ENCODE measurements at regions not wholly inside any gene's neighbourhood (a gene's known extent, or its start where the extent isn't known, plus 50 kb on each side); places are given as distances from the start of the nearest gene placed in this dataset.

- H3K36me3 ChIP-seq (ENCODE audit: control insufficient read depth in 2 of 3, insufficient read depth in 3 of 3, low read length in 3 of 3) = no peaks in the 10 kb centered on the region
- DNase-seq = no peak
- no peak overlapping the region for H3K4me3 ChIP-seq (ENCODE audit: low read length in 3 of 3)
- intact Hi-C loops (cut with DNase I) = no loop called here
- H3K9me3 ChIP-seq (ENCODE audit: control insufficient read depth in 2 of 3, insufficient read depth in 1 of 3, low read length in 3 of 3) = no peaks in the 10 kb centered on the region
- no peak overlapping the region for H3K9ac ChIP-seq (ENCODE audit: low read length in 3 of 3)
- no peaks in the 10 kb centered on the region for H3K27me3 ChIP-seq (ENCODE audit: control insufficient read depth, insufficient read depth, low read length)
- no peak overlapping the region for H3K27ac ChIP-seq (ENCODE audit: low read depth in 2 of 2, low read length in 2 of 2)
- no peaks in the 10 kb centered on the region for H3K4me1 ChIP-seq (ENCODE audit: control insufficient read depth in 2 of 3, insufficient read depth in 2 of 3, low read depth in 1 of 3, low read length in 3 of 3)
- TF ChIP-seq, protein P1, sequence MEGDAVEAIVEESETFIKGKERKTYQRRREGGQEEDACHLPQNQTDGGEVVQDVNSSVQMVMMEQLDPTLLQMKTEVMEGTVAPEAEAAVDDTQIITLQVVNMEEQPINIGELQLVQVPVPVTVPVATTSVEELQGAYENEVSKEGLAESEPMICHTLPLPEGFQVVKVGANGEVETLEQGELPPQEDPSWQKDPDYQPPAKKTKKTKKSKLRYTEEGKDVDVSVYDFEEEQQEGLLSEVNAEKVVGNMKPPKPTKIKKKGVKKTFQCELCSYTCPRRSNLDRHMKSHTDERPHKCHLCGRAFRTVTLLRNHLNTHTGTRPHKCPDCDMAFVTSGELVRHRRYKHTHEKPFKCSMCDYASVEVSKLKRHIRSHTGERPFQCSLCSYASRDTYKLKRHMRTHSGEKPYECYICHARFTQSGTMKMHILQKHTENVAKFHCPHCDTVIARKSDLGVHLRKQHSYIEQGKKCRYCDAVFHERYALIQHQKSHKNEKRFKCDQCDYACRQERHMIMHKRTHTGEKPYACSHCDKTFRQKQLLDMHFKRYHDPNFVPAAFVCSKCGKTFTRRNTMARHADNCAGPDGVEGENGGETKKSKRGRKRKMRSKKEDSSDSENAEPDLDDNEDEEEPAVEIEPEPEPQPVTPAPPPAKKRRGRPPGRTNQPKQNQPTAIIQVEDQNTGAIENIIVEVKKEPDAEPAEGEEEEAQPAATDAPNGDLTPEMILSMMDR (IDR thresholded peaks at IDR 0.05; ENCODE audit: borderline replicate concordance, extremely low read depth, insufficient read depth) = no peak
- FAIRE-seq = no peak
Observed at GRCh38 chr2:220745682-220746081, 826.4 kb downstream of the EPHA4 start.

GRCh38 chr2:220747736-220748135 is 824.4 kb downstream of the EPHA4 start:
- TF ChIP-seq, protein P1 (IDR thresholded peaks at IDR 0.05; ENCODE audit: borderline replicate concordance, extremely low read depth, insufficient read depth) = no peak
- no peak for DNase-seq
- Histone ChIP-seq H3K27me3 (ENCODE audit: control insufficient read depth, insufficient read depth, low read length) (no peaks in the 10 kb centered on the region), H3K4me3 (ENCODE audit: low read length in 3 of 3) (no peak overlapping the region), H3K4me1 (ENCODE audit: control insufficient read depth in 2 of 3, insufficient read depth in 2 of 3, low read depth in 1 of 3, low read length in 3 of 3) (no peaks in the 10 kb centered on the region), H3K36me3 (ENCODE audit: control insufficient read depth in 2 of 3, insufficient read depth in 3 of 3, low read length in 3 of 3) (no peaks in the 10 kb centered on the region), H3K9me3 (ENCODE audit: control insufficient read depth in 2 of 3, insufficient read depth in 1 of 3, low read length in 3 of 3) (no peaks in the 10 kb centered on the region), H3K27ac (ENCODE audit: low read depth in 2 of 2, low read length in 2 of 2) (no peak overlapping the region), H3K9ac (ENCODE audit: low read length in 3 of 3) (no peak overlapping the region)
- no peak for FAIRE-seq
- intact Hi-C loops (cut with DNase I) = no loop called here

DNA sequence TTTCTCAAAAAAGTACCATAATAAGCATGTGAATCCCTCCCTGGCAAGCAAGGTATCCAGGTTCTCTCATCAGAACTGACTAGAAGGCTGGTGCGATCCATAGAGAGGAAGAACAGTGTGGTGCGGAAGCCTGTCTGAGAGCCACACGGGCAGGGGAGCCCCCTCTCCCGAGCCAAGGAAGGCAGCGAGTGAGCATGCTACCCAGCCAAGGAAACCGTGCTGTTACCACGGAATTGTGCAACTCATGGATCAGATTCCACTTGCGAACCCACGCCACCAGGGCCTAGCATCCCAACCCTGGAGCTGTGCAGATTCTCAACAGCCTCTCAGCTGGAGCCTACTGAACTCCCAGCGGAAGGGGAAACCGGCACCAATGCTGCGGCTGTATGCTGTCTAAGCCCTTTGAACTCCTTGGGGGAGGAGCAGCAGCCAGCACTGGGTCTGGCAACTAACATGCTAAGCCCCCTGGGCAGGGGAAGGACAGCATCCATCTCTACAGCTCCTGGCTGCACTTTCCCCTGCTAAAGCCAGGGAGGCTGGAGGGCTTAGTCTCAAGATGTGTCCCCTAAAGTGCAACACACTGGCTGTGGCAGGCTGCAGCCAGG is 823.1 kb downstream of the EPHA4 start:
- DNase-seq (peak in 2 of 5 donors; percentile 24 to 44), FAIRE-seq (no peak)
- TF ChIP-seq, protein P1 (IDR thresholded peaks at IDR 0.05; ENCODE audit: borderline replicate concordance, extremely low read depth, insufficient read depth) = no peak
- no peaks in the 10 kb centered on the region for H3K4me1 ChIP-seq (ENCODE audit: control insufficient read depth in 2 of 3, insufficient read depth in 2 of 3, low read depth in 1 of 3, low read length in 3 of 3)
- intact Hi-C loops (cut with DNase I) = no loop called here
- H3K9ac ChIP-seq (ENCODE audit: low read length in 3 of 3) = no peak overlapping the region
- H3K27ac ChIP-seq (ENCODE audit: low read depth in 2 of 2, low read length in 2 of 2) = no peak overlapping the region
- H3K27me3 ChIP-seq (ENCODE audit: control insufficient read depth, insufficient read depth, low read length) = no peaks in the 10 kb centered on the region
- H3K4me3 ChIP-seq (ENCODE audit: low read length in 3 of 3) = no peak overlapping the region
- no peaks in the 10 kb centered on the region for H3K9me3 ChIP-seq (ENCODE audit: control insufficient read depth in 2 of 3, insufficient read depth in 1 of 3, low read length in 3 of 3)
- H3K36me3 ChIP-seq (ENCODE audit: control insufficient read depth in 2 of 3, insufficient read depth in 3 of 3, low read length in 3 of 3) = no peaks in the 10 kb centered on the region

- H3K27ac ChIP-seq (ENCODE audit: low read depth in 2 of 2, low read length in 2 of 2) = no peak overlapping the region
- H3K9me3 ChIP-seq (ENCODE audit: control insufficient read depth in 2 of 3, insufficient read depth in 1 of 3, low read length in 3 of 3) = no peaks in the 10 kb centered on the region
- H3K9ac ChIP-seq (ENCODE audit: low read length in 3 of 3) = no peak overlapping the region
- TF ChIP-seq, protein P1 (IDR thresholded peaks at IDR 0.05; ENCODE audit: borderline replicate concordance, extremely low read depth, insufficient read depth) = no peak
- no peak overlapping the region for H3K4me3 ChIP-seq (ENCODE audit: low read length in 3 of 3)
- H3K4me1 ChIP-seq (ENCODE audit: control insufficient read depth in 2 of 3, insufficient read depth in 2 of 3, low read depth in 1 of 3, low read length in 3 of 3) = no peaks in the 10 kb centered on the region
- DNase-seq (no peak), FAIRE-seq (no peak)
- H3K27me3 ChIP-seq (ENCODE audit: control insufficient read depth, insufficient read depth, low read length) = no peaks in the 10 kb centered on the region
- no peaks in the 10 kb centered on the region for H3K36me3 ChIP-seq (ENCODE audit: control insufficient read depth in 2 of 3, insufficient read depth in 3 of 3, low read length in 3 of 3)
- intact Hi-C loops (cut with DNase I) = no loop called here
Observed at GRCh38 chr2:220753486-220753885, 818.6 kb downstream of the EPHA4 start.

All from kidney (tissue), 13 donors.